ENCODE measurements at regions not wholly inside any gene's neighbourhood (a gene's known extent, or its start where the extent isn't known, plus 50 kb on each side); places are given as distances from the start of the nearest gene placed in this dataset.

GRCh38 chr3:174430986-174431385 is 428.1 kb upstream of the NAALADL2 start:
- TF ChIP-seq, protein P1, sequence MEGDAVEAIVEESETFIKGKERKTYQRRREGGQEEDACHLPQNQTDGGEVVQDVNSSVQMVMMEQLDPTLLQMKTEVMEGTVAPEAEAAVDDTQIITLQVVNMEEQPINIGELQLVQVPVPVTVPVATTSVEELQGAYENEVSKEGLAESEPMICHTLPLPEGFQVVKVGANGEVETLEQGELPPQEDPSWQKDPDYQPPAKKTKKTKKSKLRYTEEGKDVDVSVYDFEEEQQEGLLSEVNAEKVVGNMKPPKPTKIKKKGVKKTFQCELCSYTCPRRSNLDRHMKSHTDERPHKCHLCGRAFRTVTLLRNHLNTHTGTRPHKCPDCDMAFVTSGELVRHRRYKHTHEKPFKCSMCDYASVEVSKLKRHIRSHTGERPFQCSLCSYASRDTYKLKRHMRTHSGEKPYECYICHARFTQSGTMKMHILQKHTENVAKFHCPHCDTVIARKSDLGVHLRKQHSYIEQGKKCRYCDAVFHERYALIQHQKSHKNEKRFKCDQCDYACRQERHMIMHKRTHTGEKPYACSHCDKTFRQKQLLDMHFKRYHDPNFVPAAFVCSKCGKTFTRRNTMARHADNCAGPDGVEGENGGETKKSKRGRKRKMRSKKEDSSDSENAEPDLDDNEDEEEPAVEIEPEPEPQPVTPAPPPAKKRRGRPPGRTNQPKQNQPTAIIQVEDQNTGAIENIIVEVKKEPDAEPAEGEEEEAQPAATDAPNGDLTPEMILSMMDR (IDR thresholded peaks at IDR 0.05) = no peak
- no peak overlapping the region for H2AFZ ChIP-seq
- H3K79me2 ChIP-seq = no peaks in the 10 kb centered on the region
- no peak overlapping the region for H3K4me3 ChIP-seq (ENCODE audit: low read depth, low read length)
- no peaks in the 10 kb centered on the region for H3K27me3 ChIP-seq (ENCODE audit: control insufficient read depth, insufficient read depth, low read length)
- no peak overlapping the region for H3K9ac ChIP-seq
- H3K9me3 ChIP-seq (ENCODE audit: control insufficient read depth, low read length) = no peaks in the 10 kb centered on the region
- no peaks in the 10 kb centered on the region for H3K36me3 ChIP-seq (ENCODE audit: control insufficient read depth, insufficient read depth, low read length)
- no peaks in the 10 kb centered on the region for H3K4me1 ChIP-seq
- no peak overlapping the region for H3K27ac ChIP-seq
- no peak overlapping the region for H3K4me2 ChIP-seq (ENCODE audit: low read length)

DNA sequence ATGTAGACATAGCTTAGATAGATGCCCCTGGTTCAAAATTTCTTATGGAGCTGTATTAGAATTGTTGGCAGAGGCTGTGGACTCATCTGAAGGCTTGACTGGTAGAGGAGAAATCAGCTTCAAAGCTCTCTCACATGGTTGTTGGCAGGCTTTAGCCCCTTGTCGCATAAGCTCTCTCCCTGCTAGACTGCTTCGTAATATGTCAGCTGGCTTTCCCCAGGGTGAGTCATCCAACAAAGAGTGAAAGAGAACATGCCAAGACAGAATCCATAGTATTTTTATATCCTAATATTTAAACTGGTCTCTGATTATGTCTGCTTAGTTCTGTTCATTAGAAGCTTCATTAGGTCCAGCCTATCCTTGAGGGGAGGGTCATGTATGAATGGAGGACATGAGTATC is 427.4 kb upstream of the NAALADL2 start:
- H3K9ac ChIP-seq = no peak overlapping the region
- H3K4me3 ChIP-seq (ENCODE audit: low read depth, low read length) = no peak overlapping the region
- H3K4me1 ChIP-seq = no peaks in the 10 kb centered on the region
- TF ChIP-seq, protein P1 (IDR thresholded peaks at IDR 0.05) = no peak
- H3K79me2 ChIP-seq = no peaks in the 10 kb centered on the region
- no peaks in the 10 kb centered on the region for H3K27me3 ChIP-seq (ENCODE audit: control insufficient read depth, insufficient read depth, low read length)
- no peak overlapping the region for H2AFZ ChIP-seq
- H3K4me2 ChIP-seq (ENCODE audit: low read length) = no peak overlapping the region
- no peaks in the 10 kb centered on the region for H3K9me3 ChIP-seq (ENCODE audit: control insufficient read depth, low read length)
- no peaks in the 10 kb centered on the region for H3K36me3 ChIP-seq (ENCODE audit: control insufficient read depth, insufficient read depth, low read length)
- no peak overlapping the region for H3K27ac ChIP-seq

- no peaks in the 10 kb centered on the region for H3K36me3 ChIP-seq (ENCODE audit: control insufficient read depth, insufficient read depth, low read length)
- H3K4me1 ChIP-seq = no peaks in the 10 kb centered on the region
- no peak overlapping the region for H3K9ac ChIP-seq
- H3K9me3 ChIP-seq (ENCODE audit: control insufficient read depth, low read length) = no peaks in the 10 kb centered on the region
- TF ChIP-seq, protein P1 (IDR thresholded peaks at IDR 0.05) = no peak
- no peak overlapping the region for H2AFZ ChIP-seq
- H3K27me3 ChIP-seq (ENCODE audit: control insufficient read depth, insufficient read depth, low read length) = no peaks in the 10 kb centered on the region
- no peak overlapping the region for H3K4me2 ChIP-seq (ENCODE audit: low read length)
- no peaks in the 10 kb centered on the region for H3K79me2 ChIP-seq
- no peak overlapping the region for H3K27ac ChIP-seq
- H3K4me3 ChIP-seq (ENCODE audit: low read depth, low read length) = no peak overlapping the region
Observed at GRCh38 chr3:174436367-174436766, 422.8 kb upstream of the NAALADL2 start.

- TF ChIP-seq, protein P1 (IDR thresholded peaks at IDR 0.05) = no peak
- Histone ChIP-seq H3K79me2 (no peaks in the 10 kb centered on the region), H2AFZ (peak overlapping the region; percentile 9), H3K4me2 (ENCODE audit: low read length) (no peak overlapping the region), H3K27me3 (ENCODE audit: control insufficient read depth, insufficient read depth, low read length) (no peaks in the 10 kb centered on the region), H3K4me3 (ENCODE audit: low read depth, low read length) (no peak overlapping the region), H3K9me3 (ENCODE audit: control insufficient read depth, low read length) (no peaks in the 10 kb centered on the region), H3K27ac (no peak overlapping the region), H3K9ac (no peak overlapping the region), H3K4me1 (no peaks in the 10 kb centered on the region), H3K36me3 (ENCODE audit: control insufficient read depth, insufficient read depth, low read length) (no peaks in the 10 kb centered on the region)
Observed at GRCh38 chr3:174438501-174439145, 420.5 kb upstream of the NAALADL2 start.

All from parathyroid adenoma (tissue), 2 donors.